HepG2 (cell line): ENCODE measurements at regions not wholly inside any gene's neighbourhood (a gene's known extent, or its start where the extent isn't known, plus 50 kb on each side); places are given as distances from the start of the nearest gene placed in this dataset.

Source experiments
- ATAC-seq: fragments of 200-7000 bp; cut with Tn5 transposase; 3 replicates; pipeline ENCODE4 v1.9.1; 2020; ENCODE audit warnings: mild to moderate bottlenecking, moderate library complexity
- BruUV-seq: library from RNA; stranded (reverse); fragments of 400-500 nt; replicated peaks from 2 replicates; lab custom pipeline; 2021; lab: Mats Ljungman, UMichigan
- CTCF ChIA-PET: fragments of 300-600 bp; formaldehyde crosslinking; extraction: SDS; loops from one replicate; lab custom pipeline; 2021; ENCODE audit warnings: low total read pairs, inconsistent platforms, low intra/inter-chr PET ratio; lab: Yijun Ruan, JAX
- POLR2A ChIA-PET: fragments of 350-600 bp; sonication (Branson Sonifier 250); formaldehyde crosslinking; loops from one replicate; lab custom pipeline; 2020; ENCODE audit warnings: antibody characterized with exemption, inconsistent platforms; lab: Yijun Ruan, JAX
- DNase-seq: peaks from one replicate; pipeline ENCODE4 v3.0.0-alpha.2; 2015; ENCODE audit warnings: low spot score
- FAIRE-seq: peaks from 3 replicates; lab custom pipeline; 2011; peaks lifted over from hg19 to GRCh38; lab: Jason Lieb, UNC
- H2AFZ ChIP-seq: one replicate; pipeline ENCODE4 v1.6.1; 2011; ENCODE audit warnings: low read length, inconsistent platforms
- H3K27ac ChIP-seq: fragments of 300-600 bp; 3 replicates; pipeline ENCODE4 v1.8.0; 2011; ENCODE audit warnings: mixed run types, mild to moderate bottlenecking, mixed read lengths, low read length, inconsistent platforms; ENCODE audit not compliant: insufficient read depth; ENCODE audit errors: extremely low read length
- H3K27me3 ChIP-seq, 2 experiments: fragments of 200-600 bp in 1 of 2; 2 replicates in 1 of 2; 3 replicates in 1 of 2; pipeline versions ENCODE4 v1.6.0 to v1.8.0; 2011; ENCODE audit warnings: low read length in 2 of 2, mild to moderate bottlenecking in 2 of 2, moderate library complexity in 2 of 2, inconsistent platforms in 1 of 2; ENCODE audit not compliant: insufficient read depth in 2 of 2, control insufficient read depth in 1 of 2
- H3K36me3 ChIP-seq, 2 experiments: fragments of 200-600 bp in 1 of 2; replicated peaks in 1 of 2; 2 replicates in 1 of 2; 3 replicates in 1 of 2; pipeline versions ENCODE4 v1.5.1 to v1.8.0; 2011; ENCODE audit warnings: low read length in 2 of 2, inconsistent platforms in 1 of 2; ENCODE audit not compliant: insufficient read depth in 2 of 2, control insufficient read depth in 1 of 2
- H3K4me1 ChIP-seq: 2 replicates; pipeline ENCODE4 v1.5.1; 2012; ENCODE audit warnings: low read length, inconsistent platforms; ENCODE audit not compliant: insufficient read depth
- H3K4me2 ChIP-seq: 2 replicates; pipeline ENCODE4 v1.6.0; 2011; ENCODE audit warnings: low read depth, low read length, inconsistent platforms
- H3K4me3 ChIP-seq, 3 experiments: fragments of 200-600 bp in 1 of 3; sonication (generic), shearing (Covaris generic) in 1 of 3; replicated peaks in 1 of 3; 2 replicates each; pipeline ENCODE4 v1.5.1; 2011 to 2016; ENCODE audit warnings: low read length in 3 of 3, inconsistent platforms in 2 of 3, low read depth in 2 of 3, mild to moderate bottlenecking in 2 of 3, control low read depth in 1 of 3, mixed read lengths in 1 of 3; ENCODE audit not compliant: insufficient read depth in 1 of 3
- H3K79me2 ChIP-seq: one replicate; pipeline ENCODE4 v1.6.1; 2011; ENCODE audit warnings: low read length, inconsistent platforms; ENCODE audit not compliant: insufficient read depth
- H3K9ac ChIP-seq: 2 replicates; pipeline ENCODE4 v1.6.0; 2011; ENCODE audit warnings: mild to moderate bottlenecking, low read depth, low read length, inconsistent platforms; ENCODE audit not compliant: insufficient read depth
- H3K9me3 ChIP-seq: 2 replicates; pipeline ENCODE4 v1.5.1; 2012; ENCODE audit warnings: mild to moderate bottlenecking, low read length
- H4K20me1 ChIP-seq: 2 replicates; pipeline ENCODE4 v1.6.0; 2011; ENCODE audit warnings: inconsistent platforms, mild to moderate bottlenecking, low read length, moderate library complexity; ENCODE audit not compliant: insufficient read depth
- MAFK ChIP-seq, 2 experiments: IDR thresholded peaks in 1 of 2; conservative IDR thresholded peaks in 1 of 2; 2 replicates each; pipeline ENCODE4 v1.6.1; 2011; ENCODE audit warnings: improper control_type of control experiment in 2 of 2, low read length in 2 of 2
- SMC3 ChIP-seq: IDR thresholded peaks from 2 replicates; pipeline ENCODE4 v1.6.1; 2011; ENCODE audit warnings: low read length, improper control_type of control experiment
- STAG1 ChIP-seq: sonication (generic); formaldehyde crosslinking; IDR thresholded peaks from 2 replicates; pipeline ENCODE4 v1.4.0; 2020; ENCODE audit warnings: missing genetic modification reagents
- YY1 ChIP-seq: IDR thresholded peaks from 2 replicates; pipeline ENCODE4 v1.6.1; 2011; ENCODE audit warnings: low read length, low read depth, moderate library complexity, mild to moderate bottlenecking; ENCODE audit not compliant: insufficient read depth, insufficient replicate concordance
- ZNF296 ChIP-seq: sonication (generic); formaldehyde crosslinking; conservative IDR thresholded peaks from 2 replicates; pipeline ENCODE4 v1.5.0; 2020; ENCODE audit warnings: mild to moderate bottlenecking, missing genetic modification reagents
- WGBS: methylation state at CpG from one replicate; pipeline ENCODE4 v1.1.6; 2017; ENCODE audit warnings: low lambda C conversion rate; 5-methylcytosine and 5-hydroxymethylcytosine counted together
- in situ Hi-C: cut with HindIII; loops from 2 replicates; pipeline ENCODE4 v1.10.0; 2017; ENCODE audit warnings: low pct_unique_long_range_greater_than_20kb; ENCODE audit not compliant: extremely low pct_ligation_motif_present
- intact Hi-C: fragments of 100-400 bp; cut with micrococcal nuclease; formaldehyde crosslinking; loops from one replicate; pipeline ENCODE4 v1.10.0; 2022; ENCODE audit not compliant: unreplicated experiment
- TF ChIP-seq, protein P1 (sequence below): sonication (generic); formaldehyde crosslinking; IDR thresholded peaks from 2 replicates; pipeline ENCODE4 v1.5.0; 2020; ENCODE audit warnings: mild to moderate bottlenecking, missing genetic modification reagents, moderate library complexity
- TF ChIP-seq, protein P2 (sequence below): sonication (generic); formaldehyde crosslinking; IDR thresholded peaks from 2 replicates; pipeline ENCODE4 v1.5.0; 2020; ENCODE audit warnings: missing genetic modification reagents, mild to moderate bottlenecking, borderline replicate concordance

DNA sequence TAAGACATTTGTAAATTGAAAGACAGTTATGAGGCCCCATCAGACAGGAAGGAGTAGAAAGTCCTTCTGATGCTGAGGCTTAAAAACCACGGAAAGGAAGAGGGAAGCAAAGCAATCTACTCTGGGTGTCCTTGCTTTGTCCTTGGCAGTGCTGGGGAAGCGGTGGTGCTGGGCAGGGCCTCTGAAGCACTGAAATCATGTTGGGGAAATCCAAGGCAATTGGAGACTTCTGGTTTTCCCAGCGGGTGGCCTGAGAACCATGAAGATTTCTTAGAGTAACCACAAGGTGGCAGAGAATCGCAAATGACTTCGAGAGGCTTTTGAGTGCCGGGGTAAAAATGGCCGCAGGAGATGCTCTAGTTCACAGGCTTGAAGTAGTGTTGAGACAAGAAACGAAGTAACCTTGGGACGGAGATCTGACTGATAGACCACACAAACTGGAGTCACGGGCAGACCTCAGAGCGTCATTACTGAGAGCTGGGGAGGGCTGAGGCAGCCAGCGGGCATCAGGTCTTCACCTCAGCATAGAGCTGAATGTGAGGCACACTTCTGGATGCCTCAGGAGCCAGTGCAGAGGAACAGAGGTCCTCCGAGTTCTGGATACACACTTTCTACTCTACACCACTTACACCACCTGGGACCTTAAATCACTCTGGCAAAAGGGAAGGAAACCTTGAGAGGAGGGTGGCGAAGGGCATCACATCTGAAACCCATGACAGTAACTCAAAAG lies 130.7 kb upstream of the GPRIN3 start:
- in situ Hi-C loops (loop anchor here (10.0 kb wide), 1 partner anchor 213 kb away; no protein-coding TSS in a partner anchor), intact Hi-C loops (loop anchor here (5.0 kb wide), 1 partner anchor 854 kb away; no protein-coding TSS in a partner anchor)
- POLR2A ChIA-PET: no interaction called here
- Histone ChIP-seq H3K27ac (no peak overlapping the region), H4K20me1 (no peaks in the 10 kb centered on the region), H2AFZ (no peak overlapping the region), H3K36me3 (no peaks in the 10 kb centered on the region), H3K79me2 (no peaks in the 10 kb centered on the region), H3K9ac (no peak overlapping the region), H3K27me3 (no peaks in the 10 kb centered on the region), H3K4me3 (no peak overlapping the region), H3K9me3 (no peaks in the 10 kb centered on the region), H3K4me2 (no peak overlapping the region), H3K4me1 (no peaks in the 10 kb centered on the region)
- ATAC-seq (peak; percentile 85), FAIRE-seq (no peak), DNase-seq (peak; percentile 23)
- CTCF ChIA-PET: interaction anchor here (1.4 kb wide), 1 partner anchor 463 kb away, joined by 4 read pairs; no protein-coding TSS in a partner anchor
- no TSS peak for BruUV-seq
- 15% methylated on average over 14 of the region's 14 CpGs for WGBS
- TF ChIP-seq ZNF296 (no peak), YY1 (peak; percentile 39)
- TF ChIP-seq, protein P1, sequence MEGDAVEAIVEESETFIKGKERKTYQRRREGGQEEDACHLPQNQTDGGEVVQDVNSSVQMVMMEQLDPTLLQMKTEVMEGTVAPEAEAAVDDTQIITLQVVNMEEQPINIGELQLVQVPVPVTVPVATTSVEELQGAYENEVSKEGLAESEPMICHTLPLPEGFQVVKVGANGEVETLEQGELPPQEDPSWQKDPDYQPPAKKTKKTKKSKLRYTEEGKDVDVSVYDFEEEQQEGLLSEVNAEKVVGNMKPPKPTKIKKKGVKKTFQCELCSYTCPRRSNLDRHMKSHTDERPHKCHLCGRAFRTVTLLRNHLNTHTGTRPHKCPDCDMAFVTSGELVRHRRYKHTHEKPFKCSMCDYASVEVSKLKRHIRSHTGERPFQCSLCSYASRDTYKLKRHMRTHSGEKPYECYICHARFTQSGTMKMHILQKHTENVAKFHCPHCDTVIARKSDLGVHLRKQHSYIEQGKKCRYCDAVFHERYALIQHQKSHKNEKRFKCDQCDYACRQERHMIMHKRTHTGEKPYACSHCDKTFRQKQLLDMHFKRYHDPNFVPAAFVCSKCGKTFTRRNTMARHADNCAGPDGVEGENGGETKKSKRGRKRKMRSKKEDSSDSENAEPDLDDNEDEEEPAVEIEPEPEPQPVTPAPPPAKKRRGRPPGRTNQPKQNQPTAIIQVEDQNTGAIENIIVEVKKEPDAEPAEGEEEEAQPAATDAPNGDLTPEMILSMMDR (CRISPR knock-in tag): peak; percentile 53

DNA sequence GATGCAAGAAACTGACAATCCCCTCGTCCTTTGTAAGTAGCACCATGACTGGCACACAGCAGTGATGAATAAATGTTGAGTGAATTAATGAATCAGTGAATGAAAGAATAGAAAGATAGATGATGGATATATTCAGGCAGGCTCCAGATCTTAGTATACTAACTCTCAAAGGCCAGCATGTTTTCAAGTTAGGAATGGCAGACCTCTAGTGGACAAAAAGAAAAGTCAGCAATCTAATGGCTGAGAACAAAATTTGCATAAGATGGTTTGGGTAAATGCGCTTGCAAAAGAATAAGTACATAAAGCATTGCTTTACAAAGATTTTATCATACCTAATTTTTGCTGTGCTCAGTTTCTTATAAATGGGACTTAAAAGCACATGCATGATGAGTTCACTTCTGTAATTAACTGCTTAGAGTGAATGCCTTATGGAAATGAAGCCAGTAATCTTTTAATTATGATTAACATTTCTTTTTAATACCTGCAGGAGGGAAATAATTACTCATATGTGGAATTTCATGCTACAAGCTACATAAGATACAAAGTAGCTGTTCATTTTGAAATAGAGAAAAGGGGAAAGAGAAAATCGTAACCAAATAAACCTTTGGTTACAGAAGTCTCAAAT lies 126.9 kb upstream of the GPRIN3 start:
- Histone ChIP-seq H3K79me2 (no peaks in the 10 kb centered on the region), H3K9ac (no peak overlapping the region), H3K27me3 (no peaks in the 10 kb centered on the region), H4K20me1 (no peaks in the 10 kb centered on the region), H2AFZ (no peak overlapping the region), H3K27ac (no peak overlapping the region), H3K4me1 (no peaks in the 10 kb centered on the region), H3K36me3 (no peaks in the 10 kb centered on the region), H3K4me3 (no peak overlapping the region), H3K4me2 (no peak overlapping the region), H3K9me3 (no peaks in the 10 kb centered on the region)
- BruUV-seq: no TSS peak
- ChIA-PET POLR2A (no interaction called here), CTCF (interaction anchor here (1.4 kb wide), 1 partner anchor 276 kb away, joined by 4 read pairs; no protein-coding TSS in a partner anchor)
- in situ Hi-C loops (loop anchor here (10.0 kb wide), 1 partner anchor 210 kb away; no protein-coding TSS in a partner anchor), intact Hi-C loops (loop anchor here (1.0 to 2.0 kb wide), 3 partner anchors 180 to 275 kb away; no protein-coding TSS in a partner anchor)
- TF ChIP-seq, protein P2, sequence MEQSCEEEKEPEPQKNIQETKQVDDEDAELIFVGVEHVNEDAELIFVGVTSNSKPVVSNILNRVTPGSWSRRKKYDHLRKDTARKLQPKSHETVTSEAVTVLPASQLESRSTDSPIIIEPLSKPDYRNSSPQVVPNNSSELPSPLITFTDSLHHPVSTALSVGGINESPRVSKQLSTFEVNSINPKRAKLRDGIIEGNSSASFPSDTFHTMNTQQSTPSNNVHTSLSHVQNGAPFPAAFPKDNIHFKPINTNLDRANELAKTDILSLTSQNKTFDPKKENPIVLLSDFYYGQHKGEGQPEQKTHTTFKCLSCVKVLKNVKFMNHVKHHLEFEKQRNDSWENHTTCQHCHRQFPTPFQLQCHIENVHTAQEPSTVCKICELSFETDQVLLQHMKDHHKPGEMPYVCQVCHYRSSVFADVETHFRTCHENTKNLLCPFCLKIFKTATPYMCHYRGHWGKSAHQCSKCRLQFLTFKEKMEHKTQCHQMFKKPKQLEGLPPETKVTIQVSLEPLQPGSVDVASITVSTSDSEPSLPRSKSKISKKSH: no peak
- TF ChIP-seq SMC3 (peak; percentile 15; the same call in 1 of the 2 replicates), STAG1 (CRISPR knock-in tag) (peak; percentile 64), MAFK (conservative IDR thresholded peaks at IDR 0.05 in 1 of 2, IDR thresholded peaks at IDR 0.05 in 1 of 2; ENCODE audit: low read length in 2 of 2) (peak; percentile 10 to 24; a peak in 1 of 4 replicates)
- TF ChIP-seq, protein P1 (CRISPR knock-in tag): peak; percentile 49
- FAIRE-seq (no peak), DNase-seq (no peak), ATAC-seq (peak; percentile 63; the same call in 2 of the 3 replicates)
- WGBS: 4% methylated on average over 3 of the region's 3 CpGs
